GM12864 (cell line): ENCODE measurements at regions not wholly inside any gene's neighbourhood (a gene's known extent, or its start where the extent isn't known, plus 50 kb on each side); places are given as distances from the start of the nearest gene placed in this dataset.

Source experiments
- DNase-seq: peaks from one replicate; pipeline ENCODE4 v3.0.0-alpha.2; 2011; ENCODE audit warnings: low read depth
- H3K4me3 ChIP-seq: 2 replicates; pipeline ENCODE4 v1.5.1; 2011; ENCODE audit warnings: mild to moderate bottlenecking, low read depth, low read length, control low read depth
- TF ChIP-seq, protein P1 (sequence below): IDR thresholded peaks from 2 replicates; pipeline ENCODE4 v1.5.1; 2011; ENCODE audit warnings: low read depth, mild to moderate bottlenecking, moderate library complexity, low read length, control low read depth, inconsistent platforms; ENCODE audit errors: missing control alignments

DNA sequence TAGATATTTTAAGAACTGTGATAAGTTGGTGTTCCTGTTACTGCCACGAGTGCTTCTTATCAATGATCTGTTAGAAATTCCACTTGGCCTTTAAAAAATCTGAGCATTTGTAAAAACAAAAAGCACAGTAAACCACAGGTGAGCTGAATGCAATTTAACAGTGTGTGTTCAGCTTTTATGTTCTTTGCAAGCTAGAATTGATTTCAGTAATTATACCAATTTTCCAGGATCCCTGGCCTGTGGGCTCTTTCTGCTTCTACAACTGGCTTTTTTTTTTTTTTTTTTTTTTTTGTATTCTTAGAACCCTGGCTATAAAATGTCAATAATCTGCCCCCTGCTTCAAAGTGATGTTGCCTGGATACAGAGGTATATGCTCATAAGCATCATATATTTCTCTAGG, 548.5 kb upstream of the SLC8A1 start:
- no peak overlapping the region for H3K4me3 ChIP-seq
- no peak for DNase-seq
- TF ChIP-seq, protein P1, sequence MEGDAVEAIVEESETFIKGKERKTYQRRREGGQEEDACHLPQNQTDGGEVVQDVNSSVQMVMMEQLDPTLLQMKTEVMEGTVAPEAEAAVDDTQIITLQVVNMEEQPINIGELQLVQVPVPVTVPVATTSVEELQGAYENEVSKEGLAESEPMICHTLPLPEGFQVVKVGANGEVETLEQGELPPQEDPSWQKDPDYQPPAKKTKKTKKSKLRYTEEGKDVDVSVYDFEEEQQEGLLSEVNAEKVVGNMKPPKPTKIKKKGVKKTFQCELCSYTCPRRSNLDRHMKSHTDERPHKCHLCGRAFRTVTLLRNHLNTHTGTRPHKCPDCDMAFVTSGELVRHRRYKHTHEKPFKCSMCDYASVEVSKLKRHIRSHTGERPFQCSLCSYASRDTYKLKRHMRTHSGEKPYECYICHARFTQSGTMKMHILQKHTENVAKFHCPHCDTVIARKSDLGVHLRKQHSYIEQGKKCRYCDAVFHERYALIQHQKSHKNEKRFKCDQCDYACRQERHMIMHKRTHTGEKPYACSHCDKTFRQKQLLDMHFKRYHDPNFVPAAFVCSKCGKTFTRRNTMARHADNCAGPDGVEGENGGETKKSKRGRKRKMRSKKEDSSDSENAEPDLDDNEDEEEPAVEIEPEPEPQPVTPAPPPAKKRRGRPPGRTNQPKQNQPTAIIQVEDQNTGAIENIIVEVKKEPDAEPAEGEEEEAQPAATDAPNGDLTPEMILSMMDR = no peak

DNA sequence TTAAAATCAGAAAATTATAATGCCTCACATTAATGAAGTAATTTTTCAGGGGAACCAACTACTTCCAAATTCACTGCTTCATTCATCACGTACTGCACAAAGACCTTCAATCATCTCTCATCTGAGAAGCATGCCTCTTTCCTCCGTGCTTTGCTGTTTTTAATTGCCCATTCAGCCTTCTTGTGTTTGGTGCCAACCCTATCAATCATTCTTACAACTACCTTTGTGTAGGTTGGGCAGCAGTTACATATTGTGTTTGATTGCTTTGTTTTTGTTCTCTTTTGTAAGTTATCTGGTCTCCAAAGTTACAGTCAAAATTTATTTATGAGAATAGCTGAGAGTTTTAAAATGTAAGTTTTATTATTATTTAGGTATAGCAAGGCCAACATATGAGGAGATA, 549.0 kb upstream of the SLC8A1 start:
- DNase-seq = no peak
- TF ChIP-seq, protein P1 = no peak
- no peak overlapping the region for H3K4me3 ChIP-seq

DNA sequence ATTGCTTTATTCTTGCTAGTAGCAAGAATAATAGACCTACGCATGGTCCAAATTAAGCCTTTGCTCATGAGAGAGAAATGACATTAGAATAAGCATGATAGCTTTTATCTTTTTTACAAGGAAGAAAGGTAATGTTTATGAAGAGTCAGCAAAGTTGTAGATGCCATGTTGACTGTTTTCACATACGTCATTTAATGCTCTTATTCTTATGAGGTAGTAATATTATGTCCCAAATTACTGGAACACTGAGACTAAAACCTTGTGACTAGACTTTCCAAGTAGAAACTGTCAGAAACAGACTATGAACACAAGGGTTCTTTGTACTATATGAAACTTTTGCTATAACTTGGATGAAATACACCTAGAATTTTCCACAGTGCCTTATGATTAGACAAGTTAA, 552.8 kb upstream of the SLC8A1 start:
- DNase-seq = no peak
- H3K4me3 ChIP-seq = no peak overlapping the region
- TF ChIP-seq, protein P1 = no peak

DNA sequence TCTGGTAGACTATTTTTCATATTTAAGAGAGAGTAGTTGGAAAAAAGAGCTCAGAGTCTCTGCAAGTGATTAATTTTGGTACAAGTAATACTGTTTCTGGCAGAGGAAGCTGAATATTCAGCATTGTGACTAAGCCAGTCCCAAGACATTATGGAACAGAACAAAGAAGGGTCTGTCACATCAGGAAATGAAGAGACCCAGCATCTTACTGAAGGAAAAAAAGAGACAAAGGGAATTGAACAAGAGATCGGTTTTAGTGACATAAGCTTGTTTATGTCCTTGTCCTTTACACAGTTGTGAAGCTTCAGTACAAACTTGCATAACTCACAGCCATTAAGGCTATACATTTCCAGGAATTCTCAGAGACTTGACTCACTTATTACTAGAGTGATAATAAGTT, 568.5 kb upstream of the SLC8A1 start:
- no peak overlapping the region for H3K4me3 ChIP-seq
- TF ChIP-seq, protein P1 = no peak
- DNase-seq = no peak

DNA sequence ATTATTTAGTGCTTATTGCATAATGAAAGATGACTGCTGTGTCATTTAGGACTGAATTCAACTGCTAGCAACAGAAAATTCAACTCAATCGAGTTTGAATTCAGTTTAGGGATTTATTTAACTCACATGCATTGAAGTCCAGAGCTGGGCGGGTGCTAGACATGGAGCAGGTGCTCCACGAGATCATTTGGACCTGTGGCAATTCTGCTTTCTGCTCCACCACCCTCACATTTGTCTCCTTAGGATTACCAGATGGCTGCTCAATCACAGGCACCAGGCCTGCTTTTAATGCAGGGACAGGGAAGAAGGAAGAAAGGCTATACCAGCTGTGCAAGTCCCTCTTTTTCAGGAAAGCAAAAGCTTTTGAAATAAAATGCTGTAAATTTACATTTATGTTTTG, 572.9 kb upstream of the SLC8A1 start:
- TF ChIP-seq, protein P1 = no peak
- DNase-seq = no peak
- H3K4me3 ChIP-seq = no peak overlapping the region

DNA sequence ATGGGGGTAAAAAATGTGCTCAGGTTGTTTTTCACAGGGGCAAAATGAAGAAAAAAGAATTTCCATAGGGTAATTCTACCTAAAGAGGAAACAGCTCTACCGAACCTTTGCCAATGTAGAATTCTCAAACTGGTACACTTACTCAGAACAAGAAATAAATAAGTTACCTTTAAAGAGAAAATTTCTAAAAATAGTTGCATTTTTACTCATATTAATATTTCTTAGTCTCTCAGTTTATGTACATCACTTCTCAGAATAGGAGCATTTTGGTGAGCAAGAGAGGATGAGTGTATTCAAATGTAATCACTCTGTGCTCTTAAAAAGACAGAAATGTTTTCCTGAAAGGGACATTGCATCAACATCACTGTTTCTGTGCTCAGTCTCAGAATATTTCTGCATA, 574.7 kb upstream of the SLC8A1 start:
- DNase-seq = no peak
- TF ChIP-seq, protein P1 = no peak
- no peak overlapping the region for H3K4me3 ChIP-seq

DNA sequence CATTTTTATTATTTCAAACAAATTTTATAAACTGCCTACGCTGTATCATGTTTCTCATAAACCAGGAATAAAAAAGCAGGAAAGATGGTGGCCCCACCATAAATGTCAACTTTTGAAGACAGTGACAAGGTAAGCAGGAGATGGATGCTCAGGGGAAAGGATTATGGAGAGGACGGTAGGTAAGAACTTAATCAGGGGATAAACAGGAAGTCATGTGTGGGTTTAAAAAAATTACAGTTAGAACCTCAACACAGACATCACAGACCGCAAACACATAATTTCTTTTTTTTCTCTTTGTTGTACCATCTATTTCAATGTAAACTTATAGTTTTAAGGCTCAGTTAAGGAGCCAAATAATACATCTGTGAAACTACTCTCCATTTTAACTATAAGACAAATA, 575.2 kb upstream of the SLC8A1 start:
- TF ChIP-seq, protein P1 = no peak
- no peak for DNase-seq
- H3K4me3 ChIP-seq = no peak overlapping the region
